CD4-positive, alpha-beta T cell treated with Interleukin-4 for 4 hours (primary cell): ENCODE measurements at regions not wholly inside any gene's neighbourhood (a gene's known extent, or its start where the extent isn't known, plus 50 kb on each side); places are given as distances from the start of the nearest gene placed in this dataset.

Source experiments
- DNase-seq: peaks from one replicate; pipeline ENCODE4 v3.0.0-alpha.2; 2020

DNA sequence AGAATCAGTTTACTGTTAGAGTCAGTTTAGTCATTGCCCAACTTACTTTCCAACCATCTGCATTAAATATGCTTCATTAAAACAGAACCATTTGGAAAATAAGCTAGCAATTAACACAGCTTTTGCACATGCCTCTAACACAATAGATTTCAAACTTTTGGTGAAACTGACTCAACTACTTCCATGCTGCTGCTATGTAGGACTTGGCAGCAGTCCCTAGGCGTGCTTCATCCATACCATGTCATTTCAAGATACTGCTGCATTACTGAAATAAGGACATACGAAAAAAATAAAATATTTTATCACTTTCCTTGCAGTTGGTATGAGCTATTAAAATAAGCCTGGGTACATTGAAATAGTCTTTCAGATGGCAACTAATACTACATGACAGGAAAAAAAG lies 65.5 kb upstream of the SOX6 start:
- no peak for DNase-seq

DNA sequence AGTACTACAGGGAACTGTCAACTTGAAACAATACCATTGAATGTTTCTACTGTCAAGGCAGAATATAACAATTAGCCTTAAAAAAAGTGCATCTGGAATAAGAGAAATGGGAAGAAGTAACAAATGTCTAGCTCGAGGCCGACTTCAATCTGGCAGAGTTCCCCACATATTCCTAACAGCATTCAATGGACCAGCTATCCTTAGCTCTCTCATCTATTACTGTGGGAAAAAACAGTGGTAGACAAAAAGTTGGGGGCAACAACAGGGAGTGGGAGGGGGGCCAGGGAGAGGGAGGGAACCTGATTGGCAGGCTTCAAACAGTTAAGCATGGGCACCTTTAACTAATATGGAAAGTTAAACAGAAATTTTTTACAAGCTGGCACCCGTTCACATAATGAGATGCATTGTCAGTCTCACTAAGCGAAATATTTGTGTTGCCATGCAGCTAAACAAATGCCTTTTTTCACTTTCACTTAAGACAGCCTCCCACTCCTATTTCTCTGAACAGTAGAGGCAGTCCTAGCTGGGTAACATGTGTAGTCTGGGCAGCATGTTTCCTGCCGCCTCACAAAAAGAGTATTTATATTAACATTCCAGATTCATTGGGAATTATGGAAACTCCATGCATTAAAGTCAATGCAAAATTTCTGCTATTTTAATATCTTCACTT lies 62.2 kb upstream of the SOX6 start:
- no peak for DNase-seq

- no peak for DNase-seq
Measured at GRCh38 chr11:16412525-16413172, 56.3 kb upstream of the SOX6 start.

GRCh38 chr11:16410479-16410878 lies 54.1 kb upstream of the SOX6 start:
- no peak for DNase-seq

- DNase-seq: no peak
Measured at GRCh38 chr11:16408619-16409018, 52.3 kb upstream of the SOX6 start.

GRCh38 chr11:16406226-16406625 lies 49.9 kb upstream of the SOX6 start:
- DNase-seq: no peak
